Glutamatergic neuron (in vitro differentiated cells): ENCODE measurements at regions not wholly inside any gene's neighbourhood (a gene's known extent, or its start where the extent isn't known, plus 50 kb on each side); places are given as distances from the start of the nearest gene placed in this dataset.

Experiments
- DNase-seq: peaks from one replicate; pipeline ENCODE4 v3.0.0; 2022
- H3K27ac Mint-ChIP-seq: one replicate; pipeline ENCODE4 v1.8.0; 2020; ENCODE audit warnings: mild to moderate bottlenecking, mixed read lengths, inconsistent platforms; ENCODE audit not compliant: unreplicated experiment
- H3K27me3 Mint-ChIP-seq: one replicate; pipeline ENCODE4 v1.8.0; 2020; ENCODE audit warnings: mild to moderate bottlenecking, moderate library complexity, mixed read lengths, inconsistent platforms; ENCODE audit not compliant: unreplicated experiment
- H3K36me3 Mint-ChIP-seq: one replicate; pipeline ENCODE4 v1.8.0; 2020; ENCODE audit warnings: mild to moderate bottlenecking, mixed read lengths, inconsistent platforms; ENCODE audit not compliant: unreplicated experiment
- H3K4me1 Mint-ChIP-seq: one replicate; pipeline ENCODE4 v1.8.0; 2020; ENCODE audit warnings: mild to moderate bottlenecking, low read depth, mixed read lengths, inconsistent platforms; ENCODE audit not compliant: unreplicated experiment
- H3K4me3 Mint-ChIP-seq: one replicate; pipeline ENCODE4 v1.8.0; 2020; ENCODE audit warnings: mild to moderate bottlenecking, mixed read lengths, inconsistent platforms; ENCODE audit not compliant: unreplicated experiment
- H3K9me3 Mint-ChIP-seq: one replicate; pipeline ENCODE4 v1.8.0; 2020; ENCODE audit warnings: mild to moderate bottlenecking, moderate library complexity, mixed read lengths, inconsistent platforms; ENCODE audit not compliant: unreplicated experiment
- CTCF ChIP-seq: fragments of 200-600 bp; sonication (generic); IDR thresholded peaks from one replicate; pipeline ENCODE4 v1.5.0; 2021; ENCODE audit not compliant: partially characterized antibody, unreplicated experiment

- H3K4me3 Mint-ChIP-seq, result no peak overlapping the region
- H3K27me3 Mint-ChIP-seq, result peaks cover 2% of the 10 kb centered on the region
- H3K4me1 Mint-ChIP-seq, result no peaks in the 10 kb centered on the region
- no peaks in the 10 kb centered on the region for H3K36me3 Mint-ChIP-seq
- no peak for TF ChIP-seq CTCF
- DNase-seq, result no peak
- H3K27ac Mint-ChIP-seq, result no peak overlapping the region
- peaks cover 3% of the 10 kb centered on the region for H3K9me3 Mint-ChIP-seq
Observed at GRCh38 chr18:45253056-45253565, 362.2 kb upstream of the SLC14A2 start.

DNA sequence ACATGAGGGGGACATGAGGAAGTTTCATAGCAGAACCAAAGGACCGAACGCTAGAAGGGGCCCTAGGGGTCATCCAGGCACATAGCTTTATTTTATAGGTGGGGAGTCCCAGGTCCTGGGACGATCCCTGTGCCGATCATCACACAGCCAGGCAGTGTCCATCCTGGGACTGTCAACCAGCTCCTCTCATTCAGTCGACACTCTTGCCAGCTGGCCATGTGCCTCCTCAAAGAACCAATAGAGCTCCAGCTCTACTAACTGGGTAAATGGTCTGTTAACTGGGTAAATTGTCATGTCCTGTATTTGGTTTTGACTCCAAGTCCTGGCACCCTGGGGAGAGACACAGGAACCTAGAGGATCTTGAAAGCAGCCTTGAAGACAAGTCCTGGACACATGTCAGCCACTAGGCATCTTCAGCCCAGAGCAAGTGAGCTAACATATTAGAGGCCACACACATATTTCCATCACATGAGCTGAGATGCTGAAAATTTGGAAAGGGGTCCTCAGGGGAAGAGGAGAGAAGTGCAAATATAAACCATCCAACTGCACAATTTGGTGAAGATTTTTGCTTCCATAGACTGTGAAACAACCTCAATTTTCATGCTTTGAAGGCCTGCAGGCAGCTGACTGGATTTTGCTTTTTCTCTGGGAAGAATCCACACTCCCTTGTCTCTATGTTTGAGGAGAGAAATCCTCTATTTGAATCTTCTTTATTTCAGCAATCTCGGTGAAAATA, 361.1 kb upstream of the SLC14A2 start:
- no peak overlapping the region for H3K4me3 Mint-ChIP-seq
- no peaks in the 10 kb centered on the region for H3K4me1 Mint-ChIP-seq
- no peak for TF ChIP-seq CTCF
- H3K36me3 Mint-ChIP-seq, result no peaks in the 10 kb centered on the region
- DNase-seq, result no peak
- peaks cover 3% of the 10 kb centered on the region for H3K9me3 Mint-ChIP-seq
- H3K27ac Mint-ChIP-seq, result no peak overlapping the region
- peaks cover 2% of the 10 kb centered on the region for H3K27me3 Mint-ChIP-seq

GRCh38 chr18:45254709-45255082, 360.6 kb upstream of the SLC14A2 start:
- H3K4me1 Mint-ChIP-seq, result no peaks in the 10 kb centered on the region
- no peaks in the 10 kb centered on the region for H3K36me3 Mint-ChIP-seq
- no peak overlapping the region for H3K27ac Mint-ChIP-seq
- TF ChIP-seq CTCF, result no peak
- peaks cover 3% of the 10 kb centered on the region for H3K9me3 Mint-ChIP-seq
- peaks cover 2% of the 10 kb centered on the region for H3K27me3 Mint-ChIP-seq
- DNase-seq, result no peak
- no peak overlapping the region for H3K4me3 Mint-ChIP-seq

GRCh38 chr18:45255197-45255890, 359.9 kb upstream of the SLC14A2 start:
- no peaks in the 10 kb centered on the region for H3K36me3 Mint-ChIP-seq
- H3K9me3 Mint-ChIP-seq, result peaks cover 3% of the 10 kb centered on the region
- no peak for TF ChIP-seq CTCF
- H3K27me3 Mint-ChIP-seq, result peaks cover 2% of the 10 kb centered on the region
- no peaks in the 10 kb centered on the region for H3K4me1 Mint-ChIP-seq
- H3K27ac Mint-ChIP-seq, result no peak overlapping the region
- no peak for DNase-seq
- H3K4me3 Mint-ChIP-seq, result no peak overlapping the region

DNA sequence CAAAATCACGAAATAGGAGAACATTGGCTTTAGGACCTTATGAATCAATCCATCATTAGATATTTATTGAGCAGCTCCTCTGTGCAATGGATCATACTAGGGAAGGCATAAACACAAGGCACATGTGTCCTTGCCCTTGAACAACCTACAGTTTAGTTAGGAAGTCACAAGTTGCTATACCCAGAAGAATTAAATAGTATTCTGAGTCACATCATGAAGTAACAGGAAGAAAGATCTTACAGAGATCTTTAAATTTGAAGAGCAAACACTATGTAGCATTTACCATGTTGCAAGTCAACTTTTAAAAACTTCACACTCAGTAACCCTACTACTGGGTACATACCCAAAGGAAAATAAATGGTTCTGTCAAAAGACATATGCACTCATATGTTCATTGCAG, 355.2 kb upstream of the SLC14A2 start:
- DNase-seq, result no peak
- H3K36me3 Mint-ChIP-seq, result no peaks in the 10 kb centered on the region
- no peaks in the 10 kb centered on the region for H3K4me1 Mint-ChIP-seq
- no peaks in the 10 kb centered on the region for H3K27me3 Mint-ChIP-seq
- no peak overlapping the region for H3K4me3 Mint-ChIP-seq
- H3K27ac Mint-ChIP-seq, result no peak overlapping the region
- H3K9me3 Mint-ChIP-seq, result no peaks in the 10 kb centered on the region
- TF ChIP-seq CTCF, result no peak
